Immature natural killer cell (primary cell): ENCODE measurements at regions not wholly inside any gene's neighbourhood (a gene's known extent, or its start where the extent isn't known, plus 50 kb on each side); places are given as distances from the start of the nearest gene placed in this dataset.

ENCODE experiments used
- DNase-seq, 3 donors: peaks; one replicate each; pipeline ENCODE4 v3.0.0; 2022; ENCODE audit warnings: mixed read lengths in 1 of 3
- H3K27ac Mint-ChIP-seq, 6 donors: one replicate each; pipeline ENCODE4 v1.8.0; 2020; ENCODE audit warnings: mixed read lengths in 6 of 6, mild to moderate bottlenecking in 5 of 6, inconsistent platforms in 4 of 6, moderate library complexity in 3 of 6
- H3K27me3 Mint-ChIP-seq, 3 donors: one replicate each; pipeline ENCODE4 v1.8.0; 2020 to 2021; ENCODE audit warnings: low read depth in 3 of 3, mild to moderate bottlenecking in 3 of 3, mixed read lengths in 3 of 3, moderate library complexity in 3 of 3, inconsistent platforms in 1 of 3
- H3K36me3 Mint-ChIP-seq, 3 donors: one replicate each; pipeline ENCODE4 v1.8.0; 2020; ENCODE audit warnings: mixed read lengths in 3 of 3, inconsistent platforms in 2 of 3, mild to moderate bottlenecking in 2 of 3
- H3K4me1 Mint-ChIP-seq, 2 donors: one replicate each; pipeline ENCODE4 v1.8.0; 2020; ENCODE audit warnings: inconsistent platforms in 2 of 2, mild to moderate bottlenecking in 2 of 2, mixed read lengths in 2 of 2, moderate library complexity in 1 of 2
- H3K4me3 Mint-ChIP-seq, 5 donors: one replicate each; pipeline ENCODE4 v1.8.0; 2020; ENCODE audit warnings: mild to moderate bottlenecking in 5 of 5, mixed read lengths in 5 of 5, inconsistent platforms in 3 of 5, moderate library complexity in 3 of 5
- H3K9me3 Mint-ChIP-seq, 6 donors: one replicate each; pipeline ENCODE4 v1.8.0; 2020; ENCODE audit warnings: mild to moderate bottlenecking in 6 of 6, mixed read lengths in 6 of 6, inconsistent platforms in 4 of 6, moderate library complexity in 3 of 6

GRCh38 chr18:56327191-56327885, 311.1 kb downstream of the TXNL1 start:
- Mint-ChIP-seq H3K4me3 (no peak overlapping the region), H3K27ac (no peak overlapping the region), H3K4me1 (no peaks in the 10 kb centered on the region), H3K36me3 (no peaks in the 10 kb centered on the region), H3K27me3 (peaks cover 0 to 2% (median 0%) of the 10 kb centered on the region in 3 donors), H3K9me3 (peaks cover 0 to 3% (median 0%) of the 10 kb centered on the region in 6 donors)
- no peak for DNase-seq

- no peak for DNase-seq
- Mint-ChIP-seq H3K9me3 (peaks cover 0 to 5% (median 0%) of the 10 kb centered on the region in 6 donors), H3K4me1 (no peaks in the 10 kb centered on the region), H3K4me3 (no peak overlapping the region), H3K27me3 (peaks cover 0 to 2% (median 0%) of the 10 kb centered on the region in 3 donors), H3K27ac (no peak overlapping the region), H3K36me3 (no peaks in the 10 kb centered on the region)
Observed at GRCh38 chr18:56326336-56327072, 311.9 kb downstream of the TXNL1 start.

- H3K36me3 Mint-ChIP-seq: no peaks in the 10 kb centered on the region
- peaks cover 0 to 3% (median 0%) of the 10 kb centered on the region in 6 donors for H3K9me3 Mint-ChIP-seq
- no peak overlapping the region for H3K27ac Mint-ChIP-seq
- H3K4me3 Mint-ChIP-seq: no peak overlapping the region
- H3K27me3 Mint-ChIP-seq: no peaks in the 10 kb centered on the region
- DNase-seq: no peak
- H3K4me1 Mint-ChIP-seq: no peaks in the 10 kb centered on the region
Observed at GRCh38 chr18:56323673-56324072, 314.7 kb downstream of the TXNL1 start.

DNA sequence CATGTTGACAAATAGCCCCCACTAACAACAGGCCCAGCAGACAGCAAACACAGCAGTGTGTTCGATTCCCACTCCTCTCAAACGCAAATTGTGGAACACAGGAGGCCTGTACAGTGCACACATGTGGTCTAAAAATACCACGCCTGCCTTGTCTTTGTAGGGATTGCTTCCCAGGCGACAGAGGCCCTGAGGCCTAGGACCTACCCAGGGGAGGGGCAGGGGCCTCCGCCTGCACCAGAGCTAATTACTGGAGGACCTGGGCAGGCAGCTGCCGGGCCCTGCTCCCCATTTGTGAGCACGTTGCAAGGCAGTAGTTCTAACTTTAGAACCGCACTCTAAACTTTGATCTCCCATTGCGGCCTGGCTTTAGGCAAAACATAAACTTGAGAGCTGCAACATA, 316.0 kb downstream of the TXNL1 start:
- H3K9me3 Mint-ChIP-seq: peaks cover 0 to 4% (median 0%) of the 10 kb centered on the region in 6 donors
- H3K27ac Mint-ChIP-seq: no peak overlapping the region
- H3K4me3 Mint-ChIP-seq: no peak overlapping the region
- no peak for DNase-seq
- H3K4me1 Mint-ChIP-seq: no peaks in the 10 kb centered on the region
- no peaks in the 10 kb centered on the region for H3K27me3 Mint-ChIP-seq
- H3K36me3 Mint-ChIP-seq: no peaks in the 10 kb centered on the region

GRCh38 chr18:56321470-56321869, 316.9 kb downstream of the TXNL1 start:
- Mint-ChIP-seq H3K4me3 (no peak overlapping the region), H3K4me1 (no peaks in the 10 kb centered on the region), H3K9me3 (peaks cover 0 to 6% (median 0%) of the 10 kb centered on the region in 6 donors), H3K27ac (no peak overlapping the region), H3K36me3 (no peaks in the 10 kb centered on the region), H3K27me3 (no peaks in the 10 kb centered on the region)
- no peak for DNase-seq

DNA sequence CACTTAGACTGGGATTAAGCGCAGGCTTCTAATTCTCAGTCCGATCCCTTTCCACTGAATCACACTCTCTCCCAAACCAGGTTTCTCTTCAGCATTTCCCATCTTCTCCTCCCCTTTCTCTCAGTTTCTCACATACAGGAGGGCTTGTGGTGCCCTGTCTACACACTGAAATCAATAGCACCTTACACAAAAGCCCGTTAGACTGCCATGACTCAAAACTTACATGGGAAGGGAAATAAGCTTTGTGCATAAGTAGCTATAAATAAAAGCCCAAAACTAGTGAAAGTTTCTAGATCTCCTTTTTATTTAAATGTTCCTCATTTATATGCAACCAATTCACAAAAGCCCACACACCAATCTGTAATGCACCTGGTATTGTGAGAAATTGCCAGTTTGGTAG, 318.4 kb downstream of the TXNL1 start:
- Mint-ChIP-seq H3K27me3 (no peaks in the 10 kb centered on the region), H3K4me3 (no peak overlapping the region), H3K4me1 (no peaks in the 10 kb centered on the region), H3K36me3 (no peaks in the 10 kb centered on the region), H3K27ac (no peak overlapping the region), H3K9me3 (peaks cover 0 to 6% (median 0%) of the 10 kb centered on the region in 6 donors)
- DNase-seq: no peak

DNA sequence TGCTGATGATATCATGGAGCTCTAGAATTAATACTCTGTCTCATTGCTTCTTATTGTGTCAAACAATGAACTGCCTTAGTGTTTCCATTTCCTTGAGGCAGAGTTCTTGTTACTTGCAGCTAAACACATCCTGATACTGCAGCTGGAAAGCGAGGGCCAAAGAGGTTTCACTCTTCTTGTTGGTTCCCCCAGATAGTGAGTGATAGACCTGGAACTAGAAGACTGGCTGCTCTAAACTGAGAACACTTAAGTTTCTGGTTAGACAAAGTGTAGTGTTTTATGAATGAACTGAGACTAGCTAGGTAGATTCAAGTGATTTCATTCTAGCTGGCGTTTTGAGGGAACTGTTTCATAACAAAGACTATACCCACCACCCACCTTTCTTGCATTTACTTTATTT, 321.7 kb downstream of the TXNL1 start:
- no peak overlapping the region for H3K27ac Mint-ChIP-seq
- no peaks in the 10 kb centered on the region for H3K36me3 Mint-ChIP-seq
- no peak for DNase-seq
- H3K4me3 Mint-ChIP-seq: no peak overlapping the region
- H3K4me1 Mint-ChIP-seq: no peaks in the 10 kb centered on the region
- no peaks in the 10 kb centered on the region for H3K27me3 Mint-ChIP-seq
- H3K9me3 Mint-ChIP-seq: peaks cover 0 to 4% (median 0%) of the 10 kb centered on the region in 6 donors

GRCh38 chr18:56315363-56315762, 323.0 kb downstream of the TXNL1 start:
- Mint-ChIP-seq H3K9me3 (peaks cover 0 to 4% (median 0%) of the 10 kb centered on the region in 6 donors), H3K4me1 (no peaks in the 10 kb centered on the region), H3K27me3 (no peaks in the 10 kb centered on the region), H3K36me3 (no peaks in the 10 kb centered on the region), H3K4me3 (no peak overlapping the region), H3K27ac (no peak overlapping the region)
- DNase-seq: no peak

DNA sequence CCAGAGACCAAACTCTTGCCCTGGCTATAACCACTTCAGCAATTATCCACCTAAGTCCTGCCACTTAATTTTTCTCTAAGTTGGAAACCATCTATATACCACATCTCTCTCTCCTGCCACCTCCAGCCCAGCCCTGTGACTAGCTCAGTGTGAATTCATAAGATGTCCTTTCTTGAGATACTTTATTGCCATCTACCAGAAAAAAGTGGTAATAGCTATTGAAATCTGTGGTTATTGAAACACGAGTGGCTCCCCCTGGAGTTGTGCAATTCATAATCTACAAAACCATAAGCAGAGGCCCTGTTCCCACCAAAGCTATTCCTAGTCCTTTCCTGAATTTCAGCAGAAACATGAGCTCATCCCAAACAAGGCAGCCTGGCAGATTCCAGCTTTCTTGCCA, 324.0 kb downstream of the TXNL1 start:
- Mint-ChIP-seq H3K4me1 (no peaks in the 10 kb centered on the region), H3K4me3 (no peak overlapping the region), H3K27me3 (no peaks in the 10 kb centered on the region), H3K36me3 (no peaks in the 10 kb centered on the region), H3K9me3 (peaks cover 0 to 4% (median 0%) of the 10 kb centered on the region in 6 donors), H3K27ac (no peak overlapping the region)
- DNase-seq: no peak

GRCh38 chr18:56312551-56313335, 325.6 kb downstream of the TXNL1 start:
- Mint-ChIP-seq H3K4me1 (no peaks in the 10 kb centered on the region), H3K36me3 (no peaks in the 10 kb centered on the region), H3K27ac (no peak overlapping the region), H3K4me3 (no peak overlapping the region), H3K27me3 (peaks cover 0 to 2% (median 0%) of the 10 kb centered on the region in 3 donors), H3K9me3 (peaks cover 0 to 4% (median 0%) of the 10 kb centered on the region in 6 donors)
- DNase-seq: no peak

GRCh38 chr18:56309104-56309503, 329.3 kb downstream of the TXNL1 start:
- Mint-ChIP-seq H3K27ac (no peak overlapping the region), H3K4me3 (no peak overlapping the region), H3K4me1 (no peaks in the 10 kb centered on the region), H3K36me3 (no peaks in the 10 kb centered on the region), H3K9me3 (no peaks in the 10 kb centered on the region), H3K27me3 (peaks cover 0 to 2% (median 0%) of the 10 kb centered on the region in 3 donors)
- DNase-seq: no peak

- H3K27ac Mint-ChIP-seq: no peak overlapping the region
- DNase-seq: no peak
- H3K9me3 Mint-ChIP-seq: peaks cover 0 to under 1% (median 0%) of the 10 kb centered on the region in 6 donors
- peaks cover 0 to 2% (median 0%) of the 10 kb centered on the region in 3 donors for H3K27me3 Mint-ChIP-seq
- H3K4me1 Mint-ChIP-seq: no peaks in the 10 kb centered on the region
- no peaks in the 10 kb centered on the region for H3K36me3 Mint-ChIP-seq
- H3K4me3 Mint-ChIP-seq: no peak overlapping the region
Observed at GRCh38 chr18:56307354-56308170, 330.8 kb downstream of the TXNL1 start.

DNA sequence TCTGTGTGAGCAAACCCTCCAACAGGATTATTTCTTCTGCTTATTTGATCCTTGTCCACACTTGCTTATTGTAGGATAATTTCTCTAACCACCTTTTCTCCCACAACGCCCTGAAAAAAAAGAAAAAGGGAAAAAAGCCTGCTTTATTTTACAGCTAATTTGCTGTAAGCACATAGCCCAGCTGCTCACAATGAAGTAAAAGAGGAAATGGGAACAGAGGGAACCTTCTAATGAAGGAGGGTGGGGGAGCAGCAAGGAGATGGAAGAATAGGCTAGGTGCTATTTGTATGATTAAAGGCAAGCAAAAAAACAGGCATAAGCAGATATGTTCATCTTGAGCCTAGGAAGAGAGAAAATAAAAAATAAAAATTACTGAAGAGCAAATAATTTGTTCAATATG, 331.6 kb downstream of the TXNL1 start:
- Mint-ChIP-seq H3K27me3 (peaks cover 0 to 2% (median 0%) of the 10 kb centered on the region in 3 donors), H3K36me3 (no peaks in the 10 kb centered on the region), H3K4me3 (no peak overlapping the region), H3K9me3 (peaks cover 0 to 2% (median 0%) of the 10 kb centered on the region in 6 donors), H3K27ac (no peak overlapping the region), H3K4me1 (no peaks in the 10 kb centered on the region)
- DNase-seq: no peak
